ENCODE measurements at regions not wholly inside any gene's neighbourhood (a gene's known extent, or its start where the extent isn't known, plus 50 kb on each side); places are given as distances from the start of the nearest gene placed in this dataset.

GRCh38 chr12:124691429-124691828 is 124.0 kb upstream of the NCOR2 start:
- no peak for DNase-seq
- H4K8ac ChIP-seq (replicated peaks; ENCODE audit: insufficient read length, low read depth, low read length): no peak overlapping the region
- H3K23ac ChIP-seq (ENCODE audit: insufficient read length, low read depth, low read length): no peak overlapping the region
- H3K27me3 ChIP-seq (ENCODE audit: insufficient read depth, low read length): peaks cover 2% of the 10 kb centered on the region; the same call in 1 of the 2 replicates
- no peak overlapping the region for H2BK120ac ChIP-seq (ENCODE audit: low read depth, low read length, poor library complexity, severe bottlenecking)
- no peak overlapping the region for H2AFZ ChIP-seq (ENCODE audit: low read length)
- no peak overlapping the region for H3K18ac ChIP-seq (ENCODE audit: insufficient read length, low read depth, low read length)
- Mint-ChIP-seq H3K4me3 (no peak overlapping the region), H3K36me3 (ENCODE audit: insufficient read depth in 1 of 3, low read depth in 3 of 3) (peaks cover 0 to under 1% (median 0%) of the 10 kb centered on the region in 3 experiments; a peak in 1 of 7 replicates), H3K9me3 (peaks cover 6 to 14% of the 10 kb centered on the region in 2 experiments; a peak in 4 of 5 replicates), H3K4me1 (peaks cover 16 to 18% of the 10 kb centered on the region in 2 experiments), H3K27ac (no peak overlapping the region), H3K27me3 (ENCODE audit: low read depth) (peaks cover 2% of the 10 kb centered on the region)
- no peaks in the 10 kb centered on the region for H3K4me1 ChIP-seq (ENCODE audit: insufficient read depth, low read length)
- WGBS (ENCODE audit: extremely low coverage, insufficient read length, low lambda C conversion rate): no CpG with 5 or more reads among the region's 1 CpG
- H3K56ac ChIP-seq (ENCODE audit: insufficient read length, low read depth, low read length): no peak overlapping the region
- H2BK20ac ChIP-seq (ENCODE audit: low read depth, low read length, poor library complexity, severe bottlenecking): no peak overlapping the region
- no peak overlapping the region for H3K27ac ChIP-seq (ENCODE audit: insufficient read length, low read depth, low read length)
- no peaks in the 10 kb centered on the region for H3K79me1 ChIP-seq (ENCODE audit: insufficient read depth, low read depth, low read length, poor library complexity, severe bottlenecking)
- H3K9me3 ChIP-seq (ENCODE audit: control insufficient read depth, low read depth, low read length): no peaks in the 10 kb centered on the region
- H3K79me2 ChIP-seq (ENCODE audit: insufficient read depth, low read length): no peaks in the 10 kb centered on the region
- H4K91ac ChIP-seq (ENCODE audit: insufficient read length, low read depth, low read length): no peak overlapping the region
- no peak overlapping the region for H3K9ac ChIP-seq (ENCODE audit: extremely low read depth, insufficient read length, low read length)
- no peak overlapping the region for H2BK12ac ChIP-seq (ENCODE audit: insufficient read length, low read depth, low read length)
- no peak overlapping the region for H3K4ac ChIP-seq (ENCODE audit: low read depth, low read length)
- H4K20me1 ChIP-seq (ENCODE audit: control insufficient read depth, insufficient read depth, insufficient read length): no peaks in the 10 kb centered on the region
- no peak overlapping the region for H4K5ac ChIP-seq (ENCODE audit: insufficient read length, low read depth, low read length)
- no peak overlapping the region for H2AK5ac ChIP-seq (ENCODE audit: insufficient read length, low read length)
- H3K23me2 ChIP-seq (ENCODE audit: insufficient read length, low read depth, low read length, poor library complexity, severe bottlenecking): no peaks in the 10 kb centered on the region
- no peak overlapping the region for H2BK15ac ChIP-seq (ENCODE audit: low read depth, low read length)
- no peak overlapping the region for H3K4me2 ChIP-seq (ENCODE audit: insufficient read depth, insufficient read length, low read length)
- no peak for TF ChIP-seq CTCF (conservative IDR thresholded peaks at IDR 0.05)
- no peak overlapping the region for H2BK5ac ChIP-seq (ENCODE audit: insufficient read length, low read length)
- no peak overlapping the region for H3T11ph ChIP-seq (ENCODE audit: low read length)
- H3K14ac ChIP-seq (ENCODE audit: insufficient read depth, low read length): no peak overlapping the region

All from H9 (cell line).